Muscle of leg (tissue), 3 donors: ENCODE measurements at regions not wholly inside any gene's neighbourhood (a gene's known extent, or its start where the extent isn't known, plus 50 kb on each side); places are given as distances from the start of the nearest gene placed in this dataset.
A peak's percentile ranks its signal among the peaks of the same experiment; 100 is the strongest.

Experiments
- DNase-seq: peaks from one replicate; pipeline ENCODE4 v3.0.0; 2013
- H3K27ac ChIP-seq: one replicate; pipeline ENCODE4 v1.5.1; 2013; ENCODE audit warnings: mild to moderate bottlenecking, low read length, control low read depth
- H3K27me3 ChIP-seq: one replicate; pipeline ENCODE4 v1.6.1; 2013; ENCODE audit warnings: low read length; ENCODE audit not compliant: control insufficient read depth, insufficient read depth
- H3K36me3 ChIP-seq: one replicate; pipeline ENCODE4 v1.6.1; 2013; ENCODE audit warnings: low read length; ENCODE audit not compliant: control insufficient read depth, insufficient read depth
- H3K4me1 ChIP-seq: one replicate; pipeline ENCODE4 v1.6.1; 2013; ENCODE audit warnings: low read length; ENCODE audit not compliant: control insufficient read depth, insufficient read depth
- H3K4me3 ChIP-seq: one replicate; pipeline ENCODE4 v1.5.1; 2013; ENCODE audit warnings: low read length, control low read depth
- H3K9me3 ChIP-seq: replicated peaks from 2 replicates; pipeline ENCODE4 v1.6.1; 2013; ENCODE audit warnings: low read depth, low read length; ENCODE audit not compliant: control insufficient read depth
- WGBS: methylation state at CpG from one replicate; pipeline ENCODE4 v1.1.5; 2013; ENCODE audit warnings: missing lambda C conversion rate; ENCODE audit not compliant: insufficient coverage; 5-methylcytosine and 5-hydroxymethylcytosine counted together

DNA sequence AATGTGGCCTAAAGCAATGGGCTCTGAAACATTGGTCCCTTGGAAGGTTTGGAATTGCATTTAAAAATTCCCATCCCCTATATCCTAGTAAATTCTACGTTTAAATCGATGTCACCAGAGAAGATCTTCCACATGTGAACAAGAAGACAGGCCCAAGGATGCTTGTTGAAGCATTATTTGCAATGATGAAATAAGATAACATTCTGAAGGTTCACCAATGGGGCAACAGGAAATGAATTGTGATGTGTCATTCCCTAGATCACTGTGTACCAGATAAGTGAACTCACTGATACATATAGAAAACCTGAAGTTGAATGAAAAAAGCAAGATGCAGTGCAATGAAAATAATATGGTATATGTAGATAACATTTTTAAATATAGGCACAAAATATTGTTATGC, 464.3 kb upstream of the BTBD3 start:
- DNase-seq: no peak
- Histone ChIP-seq H3K9me3 (no peaks in the 10 kb centered on the region), H3K27me3 (no peaks in the 10 kb centered on the region), H3K4me1 (peaks cover 13% of the 10 kb centered on the region), H3K27ac (no peak overlapping the region), H3K4me3 (no peak overlapping the region), H3K36me3 (no peaks in the 10 kb centered on the region)
- WGBS: no CpG with 5 or more reads among the region's 2 CpGs

DNA sequence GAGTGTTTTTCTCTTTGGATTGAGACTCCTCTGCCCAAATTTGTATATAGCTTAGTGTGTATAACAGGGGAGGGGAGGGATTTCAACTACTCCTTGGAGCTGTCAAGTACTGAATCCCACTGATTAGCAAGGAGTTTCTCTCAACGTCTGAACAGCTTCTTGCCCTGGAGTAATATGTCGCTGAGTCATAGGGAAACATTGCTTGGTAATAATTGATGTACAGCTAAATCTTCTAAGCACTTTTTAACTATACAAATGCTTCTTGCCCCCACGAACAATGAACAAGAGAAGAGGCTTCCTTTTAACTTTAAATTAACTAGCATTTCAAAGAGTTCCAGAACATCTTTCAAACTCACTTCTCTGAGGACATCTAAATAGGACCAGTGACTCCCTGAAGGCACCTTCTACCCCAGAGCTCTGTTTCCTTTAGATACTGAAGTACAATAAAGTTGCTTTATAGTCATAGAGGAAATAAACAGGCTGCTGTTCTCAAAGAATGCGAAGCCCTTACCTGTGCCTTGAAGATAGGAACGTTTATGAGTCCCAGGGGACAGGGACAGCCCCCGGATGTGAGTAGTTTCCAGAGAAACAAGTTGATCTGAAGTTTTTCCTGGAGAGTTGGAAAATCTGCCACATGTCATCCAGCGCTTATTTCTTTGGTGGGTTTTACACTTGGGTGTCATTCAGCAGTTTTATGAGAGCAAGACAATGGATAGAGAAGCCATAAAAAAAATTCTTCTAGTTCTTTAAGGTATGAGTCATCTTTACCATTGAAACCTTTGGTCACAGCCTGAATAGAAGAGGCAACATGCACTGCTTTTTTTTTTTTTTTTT, 462.5 kb upstream of the BTBD3 start:
- no peaks in the 10 kb centered on the region for H3K9me3 ChIP-seq
- no peaks in the 10 kb centered on the region for H3K27me3 ChIP-seq
- H3K27ac ChIP-seq: no peak overlapping the region
- WGBS: 21% methylated on average over 3 of the region's 7 CpGs
- no peak for DNase-seq
- H3K4me3 ChIP-seq: no peak overlapping the region
- H3K36me3 ChIP-seq: no peaks in the 10 kb centered on the region
- H3K4me1 ChIP-seq: peaks cover 13% of the 10 kb centered on the region

DNA sequence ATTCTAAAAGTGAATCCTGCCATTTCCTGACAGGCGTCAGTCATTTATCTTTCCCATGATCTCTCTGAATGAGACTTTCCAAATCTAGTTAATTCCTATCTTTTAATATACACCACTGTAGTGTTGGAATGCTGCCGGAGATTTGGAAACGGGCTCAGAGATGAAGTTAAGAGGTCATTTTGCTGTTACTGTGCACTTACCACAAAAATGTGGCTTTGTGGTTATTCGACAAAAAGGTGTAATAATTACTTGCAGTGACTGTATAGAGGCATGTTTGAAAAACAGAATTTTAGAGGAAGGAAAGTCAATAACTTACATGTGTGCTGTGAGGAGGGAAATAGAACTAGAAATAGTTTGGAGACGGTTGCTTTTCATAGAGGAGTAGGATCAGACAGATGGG, 460.2 kb upstream of the BTBD3 start:
- Histone ChIP-seq H3K9me3 (no peaks in the 10 kb centered on the region), H3K36me3 (no peaks in the 10 kb centered on the region), H3K27me3 (no peaks in the 10 kb centered on the region), H3K4me1 (peaks cover 3% of the 10 kb centered on the region), H3K27ac (no peak overlapping the region), H3K4me3 (no peak overlapping the region)
- DNase-seq: no peak
- WGBS: 60% methylated on average over 1 of the region's 5 CpGs

DNA sequence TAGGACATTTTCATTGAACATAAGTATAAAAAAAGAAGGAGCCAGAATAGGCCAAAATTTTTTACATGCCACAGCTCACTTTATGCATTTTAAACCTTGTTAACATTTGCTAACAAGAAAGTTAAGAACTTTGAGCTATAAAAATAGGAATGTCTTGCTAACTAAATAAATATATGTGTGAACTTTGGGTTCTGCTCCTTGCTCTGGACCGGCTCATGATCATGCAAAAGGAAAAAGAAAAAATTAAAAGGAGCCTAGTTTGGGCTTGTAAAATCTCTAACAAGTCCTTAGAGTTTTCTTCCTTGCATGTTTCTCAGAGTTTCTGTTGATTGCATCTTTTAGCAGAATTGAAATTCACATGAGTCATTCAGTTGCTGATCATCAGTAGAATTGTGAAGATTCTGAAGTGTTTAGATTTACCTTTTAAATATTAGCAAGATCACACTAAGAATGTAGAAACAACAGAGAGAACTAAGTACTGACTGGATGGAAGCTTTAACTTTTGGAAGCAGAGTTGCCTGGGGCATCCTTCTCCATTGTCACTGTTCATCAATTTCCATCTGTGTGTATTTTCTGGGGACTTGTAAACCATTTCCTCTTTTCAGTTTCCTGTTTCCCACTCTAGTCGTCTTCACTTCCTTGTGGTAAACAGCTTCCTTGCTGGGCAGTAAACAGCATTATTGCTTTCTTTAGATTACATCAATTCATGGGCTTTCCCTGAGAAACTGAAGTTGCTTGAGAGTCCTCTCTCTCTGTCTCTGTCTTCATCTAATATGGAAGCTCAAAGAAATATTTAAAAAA, 458.4 kb upstream of the BTBD3 start:
- Histone ChIP-seq H3K36me3 (no peaks in the 10 kb centered on the region), H3K27me3 (no peaks in the 10 kb centered on the region), H3K4me3 (no peak overlapping the region), H3K27ac (no peak overlapping the region), H3K9me3 (no peaks in the 10 kb centered on the region), H3K4me1 (no peaks in the 10 kb centered on the region)
- peak; percentile 23 for DNase-seq
- 17% methylated on average over 1 of the region's 2 CpGs for WGBS

DNA sequence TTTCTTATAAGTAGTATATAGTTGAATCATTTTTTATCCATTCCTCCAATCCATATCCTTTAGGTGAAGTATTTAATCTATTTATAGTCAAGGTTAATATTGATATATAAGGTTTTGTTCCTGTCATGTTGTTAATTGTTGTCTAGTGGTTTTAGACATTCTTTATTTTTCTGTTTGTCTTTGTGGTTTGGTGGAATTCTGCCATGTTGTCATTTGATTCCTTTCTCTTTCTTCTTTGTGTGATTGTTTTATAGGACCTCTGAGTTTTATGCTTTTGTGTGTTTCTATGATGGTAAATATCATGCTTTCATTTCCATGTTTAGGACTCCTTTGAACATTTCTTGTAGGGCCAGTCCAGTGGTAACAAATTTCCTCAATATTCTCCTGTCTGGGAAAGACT, 450.3 kb upstream of the BTBD3 start:
- DNase-seq: no peak
- no peak overlapping the region for H3K27ac ChIP-seq
- no peaks in the 10 kb centered on the region for H3K9me3 ChIP-seq
- H3K36me3 ChIP-seq: no peaks in the 10 kb centered on the region
- H3K4me3 ChIP-seq: no peak overlapping the region
- no peaks in the 10 kb centered on the region for H3K27me3 ChIP-seq
- no peaks in the 10 kb centered on the region for H3K4me1 ChIP-seq

DNA sequence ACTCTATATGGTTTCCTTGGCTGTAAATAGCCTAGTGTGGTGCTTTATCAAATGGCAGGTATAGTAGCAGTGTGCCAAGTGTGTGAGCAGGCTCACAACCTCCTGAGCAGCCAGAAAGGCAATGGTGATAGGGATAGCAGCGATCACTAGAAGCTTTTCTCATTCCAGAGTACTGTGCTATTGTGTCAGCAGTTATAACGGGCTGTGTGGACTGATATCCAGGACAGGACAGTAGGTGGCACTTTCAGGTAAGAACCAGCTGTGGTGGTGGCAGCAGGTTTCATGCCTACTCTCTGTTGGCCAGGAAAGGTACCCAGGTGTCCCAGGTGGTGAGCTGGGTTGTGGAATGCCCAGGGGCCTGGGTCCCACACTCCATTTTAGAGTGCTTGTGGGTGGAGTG, 448.8 kb upstream of the BTBD3 start:
- H3K9me3 ChIP-seq: no peaks in the 10 kb centered on the region
- no peak overlapping the region for H3K27ac ChIP-seq
- no peaks in the 10 kb centered on the region for H3K27me3 ChIP-seq
- H3K4me3 ChIP-seq: no peak overlapping the region
- DNase-seq: no peak
- H3K4me1 ChIP-seq: no peaks in the 10 kb centered on the region
- no peaks in the 10 kb centered on the region for H3K36me3 ChIP-seq
- WGBS: 79% methylated on average over 2 of the region's 2 CpGs

DNA sequence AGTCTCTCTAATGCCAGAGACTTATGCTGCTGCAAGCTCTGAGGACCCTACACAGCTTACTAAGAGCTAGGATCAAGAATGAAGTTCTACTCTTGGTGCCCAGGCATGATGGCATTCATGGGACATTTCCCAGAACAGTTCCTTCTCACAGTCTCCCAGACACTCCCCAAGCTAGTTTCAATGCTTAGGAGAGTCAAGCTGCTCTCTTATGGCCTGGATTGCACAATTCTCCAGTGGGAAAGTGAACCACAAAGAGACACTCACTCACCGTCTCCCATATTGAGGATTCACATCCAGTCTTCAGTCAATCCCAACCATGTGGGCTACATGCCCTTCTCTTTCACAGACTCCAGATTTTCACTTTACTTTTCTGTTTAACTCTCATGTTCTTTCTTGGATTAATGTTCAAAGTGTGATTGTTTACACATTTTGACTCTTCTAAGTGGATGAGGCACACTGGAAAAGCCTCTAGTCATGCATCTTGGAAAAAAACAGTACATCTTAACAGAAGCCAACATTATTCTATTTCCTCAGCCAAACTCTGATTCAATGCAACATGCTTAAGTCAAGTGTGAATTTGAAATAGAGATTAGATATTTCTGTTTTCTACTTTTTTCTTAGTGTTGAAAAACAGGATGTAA, 447.8 kb upstream of the BTBD3 start:
- WGBS: 57% methylated on average over 1 of the region's 1 CpG

DNA sequence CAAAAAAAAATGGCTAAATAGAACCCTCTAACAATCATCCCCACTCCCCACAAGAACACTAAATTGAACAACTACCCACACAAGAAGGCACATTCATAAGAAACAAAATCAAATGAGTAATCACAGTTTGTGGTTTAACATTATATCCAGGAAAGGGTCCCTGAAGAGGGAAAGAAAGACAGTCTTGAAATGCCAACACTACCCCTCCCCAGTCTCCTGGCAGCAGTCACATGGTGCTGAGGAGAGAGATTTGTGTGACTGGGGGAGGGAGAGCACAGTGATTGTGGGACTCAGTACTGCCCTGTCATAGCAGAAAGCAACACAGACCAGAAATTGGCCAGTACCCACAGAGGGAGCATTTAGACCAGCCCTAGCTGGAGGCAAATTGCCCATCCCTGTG, 443.7 kb upstream of the BTBD3 start:
- no peaks in the 10 kb centered on the region for H3K4me1 ChIP-seq
- H3K4me3 ChIP-seq: no peak overlapping the region
- H3K9me3 ChIP-seq: no peaks in the 10 kb centered on the region
- no peak overlapping the region for H3K27ac ChIP-seq
- H3K27me3 ChIP-seq: no peaks in the 10 kb centered on the region
- no peaks in the 10 kb centered on the region for H3K36me3 ChIP-seq
- DNase-seq: no peak

More for the DNA sequence above, 447.8 kb upstream of the BTBD3 start:
- H3K36me3 ChIP-seq: no peaks in the 10 kb centered on the region
- H3K27ac ChIP-seq: no peak overlapping the region
- peak; percentile 55 for DNase-seq
- H3K27me3 ChIP-seq: no peaks in the 10 kb centered on the region
- no peaks in the 10 kb centered on the region for H3K4me1 ChIP-seq
- no peaks in the 10 kb centered on the region for H3K9me3 ChIP-seq
- no peak overlapping the region for H3K4me3 ChIP-seq

DNA sequence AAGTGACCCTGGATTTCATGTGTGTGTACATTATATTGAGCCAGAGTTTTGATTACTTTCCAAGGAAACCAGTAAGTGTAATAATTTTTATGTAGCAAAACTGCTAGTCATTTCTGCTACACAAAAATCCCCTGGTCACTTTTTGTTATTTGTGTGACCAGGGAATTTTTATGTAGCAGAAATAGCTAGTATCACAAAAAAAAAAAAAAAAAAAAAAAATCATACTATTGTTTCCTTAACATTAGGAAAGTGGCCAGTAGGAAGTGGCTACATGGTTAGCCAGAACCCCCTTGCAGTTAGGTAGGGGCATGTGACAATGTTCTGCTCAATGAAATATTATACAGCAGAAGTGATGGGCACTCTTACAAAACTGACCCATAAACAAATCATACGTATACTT, 434.0 kb upstream of the BTBD3 start:
- WGBS: no CpG with 5 or more reads among the region's 1 CpG
- Histone ChIP-seq H3K27me3 (no peaks in the 10 kb centered on the region), H3K4me3 (no peak overlapping the region), H3K27ac (no peak overlapping the region), H3K9me3 (no peaks in the 10 kb centered on the region), H3K36me3 (no peaks in the 10 kb centered on the region), H3K4me1 (no peaks in the 10 kb centered on the region)
- no peak for DNase-seq

DNA sequence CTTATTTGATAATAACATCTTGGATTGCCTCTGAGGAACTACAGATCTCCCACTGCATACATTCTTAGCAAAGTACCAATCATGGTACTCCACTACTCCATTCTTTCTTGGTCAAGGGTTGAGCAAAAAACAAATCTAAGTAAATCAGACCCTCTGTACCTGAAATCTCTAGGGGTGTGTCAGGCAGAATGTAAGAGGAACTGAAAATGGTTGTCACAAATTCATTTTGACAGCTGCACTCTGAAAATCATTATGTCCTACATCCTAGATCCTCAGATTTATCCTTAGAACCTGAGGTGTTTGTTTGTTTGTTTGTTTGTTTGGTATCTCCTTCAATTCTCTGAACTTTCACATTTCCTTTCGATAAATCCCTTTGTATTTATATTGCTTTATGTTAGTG, 433.2 kb upstream of the BTBD3 start:
- H3K27ac ChIP-seq: no peak overlapping the region
- no peaks in the 10 kb centered on the region for H3K9me3 ChIP-seq
- H3K4me3 ChIP-seq: no peak overlapping the region
- H3K36me3 ChIP-seq: no peaks in the 10 kb centered on the region
- DNase-seq: no peak
- WGBS: no CpG with 5 or more reads among the region's 1 CpG
- H3K27me3 ChIP-seq: no peaks in the 10 kb centered on the region
- no peaks in the 10 kb centered on the region for H3K4me1 ChIP-seq
